PC-3 (cell line): ENCODE measurements at regions not wholly inside any gene's neighbourhood (a gene's known extent, or its start where the extent isn't known, plus 50 kb on each side); places are given as distances from the start of the nearest gene placed in this dataset.

ENCODE experiments used
- ATAC-seq: fragments of 200-7000 bp; cut with Tn5 transposase; 2 replicates; pipeline ENCODE4 v1.9.1; 2020; ENCODE audit warnings: mild to moderate bottlenecking, moderate library complexity
- BruUV-seq: library from RNA; stranded (reverse); fragments of 400-500 nt; replicated peaks from 2 replicates; lab custom pipeline; 2021; lab: Mats Ljungman, UMichigan
- CTCF ChIA-PET: fragments of 300-600 bp; sonication (Branson Sonifier 250); formaldehyde crosslinking; loops from one replicate; lab custom pipeline; 2022; ENCODE audit warnings: antibody characterized with exemption; lab: Charles Lee
- POLR2A ChIA-PET: fragments of 300-600 bp; sonication (Branson Sonifier 250); formaldehyde crosslinking; loops from one replicate; lab custom pipeline; 2022; ENCODE audit warnings: antibody characterized with exemption; ENCODE audit not compliant: unreplicated experiment; lab: Charles Lee
- DNase-seq: peaks from one replicate; pipeline ENCODE4 v3.0.0-alpha.2; 2015
- H2AFZ ChIP-seq: fragments of 300-600 bp; sonication (generic); 2 replicates; pipeline ENCODE4 v1.6.0; 2016; ENCODE audit warnings: antibody characterized with exemption, low read length
- H3F3A ChIP-seq: fragments of 300-600 bp; sonication (generic); one replicate; pipeline ENCODE4 v1.6.0; 2017; ENCODE audit warnings: antibody characterized with exemption, low read length, control low read depth, mild to moderate bottlenecking; ENCODE audit not compliant: unreplicated experiment
- H3K27ac ChIP-seq: fragments of 300-600 bp; sonication (generic); 2 replicates; pipeline ENCODE4 v1.5.1; 2016; ENCODE audit warnings: mild to moderate bottlenecking, low read length
- H3K27me3 ChIP-seq: fragments of 300-600 bp; sonication (generic); 2 replicates; pipeline ENCODE4 v1.6.1; 2016; ENCODE audit warnings: low read length, mixed read lengths
- H3K36me3 ChIP-seq: fragments of 300-600 bp; sonication (generic); 2 replicates; pipeline ENCODE4 v1.6.1; 2016; ENCODE audit warnings: low read depth, mixed run types, low read length, mixed read lengths
- H3K4me1 ChIP-seq: fragments of 300-600 bp; sonication (generic); 2 replicates; pipeline ENCODE4 v1.5.1; 2016; ENCODE audit warnings: low read length; ENCODE audit not compliant: insufficient read depth
- H3K4me2 ChIP-seq: fragments of 300-600 bp; sonication (generic); 2 replicates; pipeline ENCODE4 v1.6.0; 2016; ENCODE audit warnings: low read length
- H3K4me3 ChIP-seq: fragments of 300-600 bp; sonication (generic); 2 replicates; pipeline ENCODE4 v1.5.1; 2016; ENCODE audit warnings: mild to moderate bottlenecking, low read length, mixed read lengths
- H3K79me2 ChIP-seq: fragments of 300-600 bp; sonication (generic); 2 replicates; pipeline ENCODE4 v1.6.1; 2017; ENCODE audit warnings: low read length, mixed read lengths
- H3K9ac ChIP-seq: fragments of 300-600 bp; sonication (generic); 2 replicates; pipeline ENCODE4 v1.6.0; 2016; ENCODE audit warnings: mild to moderate bottlenecking, low read length
- H3K9me2 ChIP-seq: fragments of 300-600 bp; sonication (generic); replicated peaks from 2 replicates; pipeline ENCODE4 v1.6.1; 2016; ENCODE audit warnings: mixed run types, low read length, mixed read lengths
- H3K9me3 ChIP-seq: fragments of 300-600 bp; sonication (generic); 2 replicates; pipeline ENCODE4 v1.6.1; 2016; ENCODE audit warnings: low read length, mixed read lengths
- H4K20me1 ChIP-seq: fragments of 300-600 bp; sonication (generic); 2 replicates; pipeline ENCODE4 v1.6.1; 2016; ENCODE audit warnings: low read length, mixed read lengths
- EZH2 ChIP-seq: fragments of 300-600 bp; sonication (generic); IDR thresholded peaks from one replicate; pipeline ENCODE4 v1.6.1; 2017; ENCODE audit warnings: antibody characterized with exemption, mild to moderate bottlenecking, low read length; ENCODE audit not compliant: unreplicated experiment
- EZH2phosphoT487 ChIP-seq: fragments of 300-600 bp; sonication (generic); IDR thresholded peaks from 2 replicates; pipeline ENCODE4 v1.6.1; 2018; ENCODE audit warnings: mild to moderate bottlenecking, antibody characterized with exemption, low read length, borderline replicate concordance
- intact Hi-C: fragments of 100-400 bp; cut with micrococcal nuclease; formaldehyde crosslinking; loops from 2 replicates; pipeline ENCODE4 v1.9.0; 2023
- TF ChIP-seq, protein P1 (sequence below): fragments of 300-600 bp; sonication (generic); conservative IDR thresholded peaks from 2 replicates; pipeline ENCODE4 v1.5.1; 2017; ENCODE audit warnings: antibody characterized with exemption, low read depth, mild to moderate bottlenecking, low read length

- ATAC-seq = no peak
- H3K4me1 ChIP-seq = peaks cover 27% of the 10 kb centered on the region
- ChIA-PET POLR2A (no interaction called here), CTCF (no interaction called here)
- intact Hi-C loops = no loop called here
- no peak overlapping the region for H3K4me2 ChIP-seq
- no peak overlapping the region for H2AFZ ChIP-seq
- no peaks in the 10 kb centered on the region for H3K36me3 ChIP-seq
- no peak overlapping the region for H3K4me3 ChIP-seq
- no peaks in the 10 kb centered on the region for H3F3A ChIP-seq
- H3K9me3 ChIP-seq = no peaks in the 10 kb centered on the region
- no peaks in the 10 kb centered on the region for H4K20me1 ChIP-seq
- peak; percentile 51 for DNase-seq
- no peaks in the 10 kb centered on the region for H3K9me2 ChIP-seq
- no TSS peak for BruUV-seq
- H3K27me3 ChIP-seq = no peaks in the 10 kb centered on the region
- no peaks in the 10 kb centered on the region for H3K79me2 ChIP-seq
- TF ChIP-seq EZH2 (no peak), EZH2phosphoT487 (no peak)
- TF ChIP-seq, protein P1, sequence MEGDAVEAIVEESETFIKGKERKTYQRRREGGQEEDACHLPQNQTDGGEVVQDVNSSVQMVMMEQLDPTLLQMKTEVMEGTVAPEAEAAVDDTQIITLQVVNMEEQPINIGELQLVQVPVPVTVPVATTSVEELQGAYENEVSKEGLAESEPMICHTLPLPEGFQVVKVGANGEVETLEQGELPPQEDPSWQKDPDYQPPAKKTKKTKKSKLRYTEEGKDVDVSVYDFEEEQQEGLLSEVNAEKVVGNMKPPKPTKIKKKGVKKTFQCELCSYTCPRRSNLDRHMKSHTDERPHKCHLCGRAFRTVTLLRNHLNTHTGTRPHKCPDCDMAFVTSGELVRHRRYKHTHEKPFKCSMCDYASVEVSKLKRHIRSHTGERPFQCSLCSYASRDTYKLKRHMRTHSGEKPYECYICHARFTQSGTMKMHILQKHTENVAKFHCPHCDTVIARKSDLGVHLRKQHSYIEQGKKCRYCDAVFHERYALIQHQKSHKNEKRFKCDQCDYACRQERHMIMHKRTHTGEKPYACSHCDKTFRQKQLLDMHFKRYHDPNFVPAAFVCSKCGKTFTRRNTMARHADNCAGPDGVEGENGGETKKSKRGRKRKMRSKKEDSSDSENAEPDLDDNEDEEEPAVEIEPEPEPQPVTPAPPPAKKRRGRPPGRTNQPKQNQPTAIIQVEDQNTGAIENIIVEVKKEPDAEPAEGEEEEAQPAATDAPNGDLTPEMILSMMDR = no peak
- H3K27ac ChIP-seq = no peak overlapping the region
- H3K9ac ChIP-seq = no peak overlapping the region
Observed at GRCh38 chr20:17797161-17797560, 97.4 kb downstream of the BANF2 start.

GRCh38 chr20:17796091-17796563 lies 96.4 kb downstream of the BANF2 start:
- intact Hi-C loops = no loop called here
- Histone ChIP-seq H3K27me3 (no peaks in the 10 kb centered on the region), H2AFZ (no peak overlapping the region), H4K20me1 (no peaks in the 10 kb centered on the region), H3K36me3 (no peaks in the 10 kb centered on the region), H3K4me2 (no peak overlapping the region), H3K4me3 (no peak overlapping the region), H3K9me3 (no peaks in the 10 kb centered on the region), H3K27ac (no peak overlapping the region), H3K9ac (no peak overlapping the region), H3K9me2 (no peaks in the 10 kb centered on the region), H3F3A (no peaks in the 10 kb centered on the region), H3K4me1 (peaks cover 27% of the 10 kb centered on the region), H3K79me2 (no peaks in the 10 kb centered on the region)
- no TSS peak for BruUV-seq
- ChIA-PET CTCF (no interaction called here), POLR2A (no interaction called here)
- ATAC-seq = no peak
- no peak for TF ChIP-seq EZH2
- DNase-seq = peak; percentile 13

GRCh38 chr20:17795501-17796071 lies 95.8 kb downstream of the BANF2 start:
- Histone ChIP-seq H3K79me2 (no peaks in the 10 kb centered on the region), H3K4me1 (peaks cover 27% of the 10 kb centered on the region), H3K4me3 (no peak overlapping the region), H3K9me2 (no peaks in the 10 kb centered on the region), H3K9me3 (no peaks in the 10 kb centered on the region), H2AFZ (no peak overlapping the region), H3K4me2 (no peak overlapping the region), H3K27me3 (no peaks in the 10 kb centered on the region), H4K20me1 (no peaks in the 10 kb centered on the region), H3F3A (no peaks in the 10 kb centered on the region), H3K9ac (no peak overlapping the region), H3K36me3 (no peaks in the 10 kb centered on the region), H3K27ac (no peak overlapping the region)
- TF ChIP-seq, protein P1 = no peak
- no peak for TF ChIP-seq EZH2
- no peak for TF ChIP-seq EZH2phosphoT487
- ChIA-PET POLR2A (no interaction called here), CTCF (no interaction called here)
- BruUV-seq = no TSS peak
- ATAC-seq (no peak), DNase-seq (no peak)
- intact Hi-C loops = no loop called here
